IMR-90 (cell line): ENCODE measurements at regions not wholly inside any gene's neighbourhood (a gene's known extent, or its start where the extent isn't known, plus 50 kb on each side); places are given as distances from the start of the nearest gene placed in this dataset.

Source experiments
- ATAC-seq: fragments of 200-7000 bp; cut with Tn5 transposase; 2 replicates; pipeline ENCODE4 v1.9.1; 2020; ENCODE audit warnings: low read depth, mild to moderate bottlenecking, moderate library complexity
- BruUV-seq: library from RNA; stranded (reverse); fragments of 400-500 nt; replicated peaks from 2 replicates; lab custom pipeline; 2021; lab: Mats Ljungman, UMichigan
- CTCF ChIA-PET: fragments of 300-600 bp; formaldehyde crosslinking; extraction: SDS; loops from one replicate; lab custom pipeline; 2021; ENCODE audit warnings: antibody characterized with exemption; lab: Yijun Ruan, JAX
- POLR2A ChIA-PET: fragments of 300-600 bp; sonication (Branson Sonifier 250); formaldehyde crosslinking; loops from one replicate; lab custom pipeline; 2022; ENCODE audit warnings: antibody characterized with exemption; ENCODE audit not compliant: unreplicated experiment; lab: Charles Lee
- DNase-seq: peaks from one replicate; pipeline ENCODE4 v3.0.0; 2013
- H2AFZ ChIP-seq: replicated peaks from 2 replicates; pipeline ENCODE3; 2013; ENCODE audit warnings: low read length, mild to moderate bottlenecking; ENCODE audit not compliant: poor library complexity
- H2AK5ac ChIP-seq: 2 replicates; pipeline ENCODE4 v1.6.1; 2013; ENCODE audit warnings: low read depth, low read length, inconsistent platforms
- H2AK9ac ChIP-seq: replicated peaks from 2 replicates; pipeline ENCODE3; 2013; ENCODE audit warnings: mild to moderate bottlenecking, low read depth, low read length, moderate library complexity; ENCODE audit not compliant: poor library complexity
- H2BK120ac ChIP-seq: 2 replicates; pipeline ENCODE4 v1.6.1; 2013; ENCODE audit warnings: low read depth, low read length, inconsistent platforms
- H2BK15ac ChIP-seq: 3 replicates; pipeline ENCODE4 v1.6.1; 2013; ENCODE audit warnings: low read depth, low read length, inconsistent platforms
- H2BK20ac ChIP-seq: 2 replicates; pipeline ENCODE4 v1.6.1; 2013; ENCODE audit warnings: low read depth, mild to moderate bottlenecking, inconsistent platforms, low read length, moderate library complexity
- H2BK5ac ChIP-seq: 2 replicates; pipeline ENCODE4 v1.6.1; 2013; ENCODE audit warnings: mild to moderate bottlenecking, low read depth, low read length, inconsistent platforms; ENCODE audit not compliant: poor library complexity, severe bottlenecking
- H3K14ac ChIP-seq: replicated peaks from 2 replicates; pipeline ENCODE4 v1.6.1; 2013; ENCODE audit warnings: low read depth, low read length, inconsistent platforms
- H3K18ac ChIP-seq: 2 replicates; pipeline ENCODE4 v1.6.1; 2013; ENCODE audit warnings: low read depth, low read length, control low read depth
- H3K23ac ChIP-seq: 2 replicates; pipeline ENCODE4 v1.6.1; 2013; ENCODE audit warnings: low read depth, low read length, inconsistent platforms
- H3K27ac ChIP-seq: 2 replicates; pipeline ENCODE4 v1.5.1; 2013; ENCODE audit warnings: mild to moderate bottlenecking, control low read depth, low read length; ENCODE audit not compliant: insufficient read depth
- H3K27me3 ChIP-seq: 2 replicates; pipeline ENCODE4 v1.6.1; 2013; ENCODE audit warnings: low read length; ENCODE audit not compliant: control insufficient read depth, insufficient read depth
- H3K36me3 ChIP-seq: 2 replicates; pipeline ENCODE4 v1.6.1; 2013; ENCODE audit warnings: low read length, mixed read lengths; ENCODE audit not compliant: control insufficient read depth, insufficient read depth
- H3K4ac ChIP-seq: 2 replicates; pipeline ENCODE4 v1.6.1; 2013; ENCODE audit warnings: low read depth, low read length, inconsistent platforms
- H3K4me1 ChIP-seq: 2 replicates; pipeline ENCODE4 v1.6.1; 2013; ENCODE audit warnings: low read length, mixed read lengths; ENCODE audit not compliant: control insufficient read depth, insufficient read depth
- H3K4me2 ChIP-seq: 2 replicates; pipeline ENCODE4 v1.6.1; 2013; ENCODE audit warnings: low read depth, mild to moderate bottlenecking, control low read depth, low read length, moderate library complexity
- H3K4me3 ChIP-seq: 2 replicates; pipeline ENCODE4 v1.5.1; 2013; ENCODE audit warnings: low read depth, mild to moderate bottlenecking, control low read depth, low read length, moderate library complexity; ENCODE audit not compliant: insufficient read depth
- H3K56ac ChIP-seq: 2 replicates; pipeline ENCODE4 v1.6.1; 2013; ENCODE audit warnings: low read length, inconsistent platforms; ENCODE audit not compliant: insufficient read depth; ENCODE audit errors: extremely low read depth
- H3K79me1 ChIP-seq, 2 experiments: 2 replicates each; pipeline ENCODE4 v1.6.1; 2013; ENCODE audit warnings: low read length in 2 of 2, inconsistent platforms in 1 of 2, low read depth in 1 of 2
- H3K9ac ChIP-seq: 2 replicates; pipeline ENCODE4 v1.6.1; 2013; ENCODE audit warnings: low read depth, low read length, control low read depth
- H3K9me1 ChIP-seq: 2 replicates; pipeline ENCODE4 v1.6.1; 2013; ENCODE audit warnings: low read length, inconsistent platforms; ENCODE audit not compliant: insufficient read depth
- H3K9me3 ChIP-seq: 2 replicates; pipeline ENCODE4 v1.6.1; 2013; ENCODE audit warnings: low read length; ENCODE audit not compliant: control insufficient read depth, insufficient read depth
- H4K20me1 ChIP-seq: 2 replicates; pipeline ENCODE4 v1.6.1; 2013; ENCODE audit warnings: low read length, inconsistent platforms; ENCODE audit not compliant: insufficient read depth
- H4K5ac ChIP-seq: 2 replicates; pipeline ENCODE4 v1.6.1; 2013; ENCODE audit warnings: mild to moderate bottlenecking, low read depth, low read length, control low read depth
- H4K8ac ChIP-seq, 2 experiments: 2 replicates each; pipeline ENCODE4 v1.6.1; 2013; ENCODE audit warnings: low read depth in 2 of 2, low read length in 2 of 2, control low read depth in 1 of 2, inconsistent platforms in 1 of 2
- H4K91ac ChIP-seq: 2 replicates; pipeline ENCODE4 v1.6.1; 2013; ENCODE audit warnings: low read depth, low read length, inconsistent platforms; ENCODE audit not compliant: insufficient read depth
- CEBPB ChIP-seq: IDR thresholded peaks from 2 replicates; pipeline ENCODE4 v1.6.1; 2012; ENCODE audit warnings: low read depth, low read length, improper control_type of control experiment
- POLR2A ChIP-seq: IDR thresholded peaks from 2 replicates; pipeline ENCODE4 v1.6.1; 2012; ENCODE audit warnings: mild to moderate bottlenecking, low read depth, low read length
- WGBS, 2 experiments: methylation state at CpG; one replicate each; pipeline versions ENCODE4 v1.1.5 to v1.1.7; 2013; ENCODE audit warnings: missing lambda C conversion rate in 2 of 2; ENCODE audit not compliant: insufficient read length in 1 of 2; ENCODE audit errors: extremely low coverage in 2 of 2; 5-methylcytosine and 5-hydroxymethylcytosine counted together
- dilution Hi-C: fragments of 300-500 bp; cut with HindIII; formaldehyde crosslinking; loops from one replicate; pipeline ENCODE4 v1.14.3; 2018; ENCODE audit warnings: low sequenced_read_pairs; ENCODE audit not compliant: unreplicated experiment
- in situ Hi-C: fragments of 300-500 bp; cut with MboI; formaldehyde crosslinking; loops from 3 replicates; pipeline ENCODE4 v1.14.3; 2019; ENCODE audit warnings: low sequenced_read_pairs, inconsistent platforms, mixed read lengths
- intact Hi-C: fragments of 100-400 bp; cut with micrococcal nuclease; formaldehyde crosslinking; loops from 2 replicates; pipeline ENCODE4 v1.10.0; 2022

- Histone ChIP-seq H3K27me3 (no peaks in the 10 kb centered on the region), H2BK20ac (no peak overlapping the region), H4K8ac (no peak overlapping the region), H4K5ac (no peak overlapping the region), H3K4ac (no peak overlapping the region), H3K79me1 (no peaks in the 10 kb centered on the region), H3K4me1 (no peaks in the 10 kb centered on the region), H3K9ac (no peak overlapping the region), H3K14ac (no peak overlapping the region), H3K18ac (no peak overlapping the region), H2AK5ac (no peak overlapping the region), H3K4me2 (no peak overlapping the region), H3K27ac (no peak overlapping the region), H3K36me3 (no peaks in the 10 kb centered on the region), H2AK9ac (no peak overlapping the region), H3K4me3 (no peak overlapping the region), H2BK5ac (no peak overlapping the region), H4K20me1 (no peaks in the 10 kb centered on the region), H3K9me1 (no peaks in the 10 kb centered on the region), H2BK15ac (no peak overlapping the region), H3K9me3 (no peaks in the 10 kb centered on the region), H2AFZ (no peak overlapping the region), H3K23ac (no peak overlapping the region), H4K91ac (no peak overlapping the region), H2BK120ac (no peak overlapping the region), H3K56ac (no peak overlapping the region)
- dilution Hi-C loops (no loop called here), in situ Hi-C loops (no loop called here), intact Hi-C loops (no loop called here)
- CTCF ChIA-PET = no interaction called here
- TF ChIP-seq POLR2A = no peak
- TF ChIP-seq CEBPB = no peak
- no peak for DNase-seq
- no TSS peak for BruUV-seq
- ATAC-seq = no peak
- WGBS, 2 experiments = no CpG with 5 or more reads among the region's 2 CpGs
- POLR2A ChIA-PET = no interaction called here
These were observed 197.2 kb upstream of the ITM2A start for GRCh38 chrX:79564362-79564761.
